H1 (cell line): ENCODE measurements at regions not wholly inside any gene's neighbourhood (a gene's known extent, or its start where the extent isn't known, plus 50 kb on each side); places are given as distances from the start of the nearest gene placed in this dataset.

ENCODE experiments used
- CTCF ChIA-PET: fragments of 300-600 bp; sonication (Branson Sonifier 250); formaldehyde crosslinking; loops from one replicate; lab custom pipeline; 2021; ENCODE audit not compliant: partially characterized antibody; lab: Charles Lee
- POLR2A ChIA-PET: fragments of 300-600 bp; sonication (Branson Sonifier 250); formaldehyde crosslinking; loops from one replicate; lab custom pipeline; 2021; ENCODE audit warnings: inconsistent platforms; ENCODE audit not compliant: partially characterized antibody; lab: Charles Lee
- DNase-seq, 2 experiments: peaks; one replicate each; pipeline versions ENCODE4 v3.0.0 to v3.0.0-alpha.2; 2010 to 2022; ENCODE audit warnings: low spot score in 2 of 2, low read depth in 1 of 2, mixed read lengths in 1 of 2
- FAIRE-seq: peaks from 2 replicates; lab custom pipeline; 2011; peaks lifted over from hg19 to GRCh38; lab: Jason Lieb, UNC
- H2AFZ ChIP-seq: 2 replicates; pipeline ENCODE4 v1.8.1; 2012; ENCODE audit warnings: low read length, inconsistent platforms
- H2AK5ac ChIP-seq: 2 replicates; pipeline ENCODE4 v1.6.1; 2013; ENCODE audit warnings: low read depth, low read length
- H2BK120ac ChIP-seq: replicated peaks from 2 replicates; pipeline ENCODE3; 2013; ENCODE audit warnings: low read depth, low read length, inconsistent platforms
- H2BK12ac ChIP-seq: 2 replicates; pipeline ENCODE4 v1.6.1; 2013; ENCODE audit warnings: low read depth, low read length
- H2BK15ac ChIP-seq: 2 replicates; pipeline ENCODE4 v1.6.1; 2013; ENCODE audit warnings: low read length
- H2BK20ac ChIP-seq: 2 replicates; pipeline ENCODE4 v1.6.1; 2013; ENCODE audit warnings: low read length
- H2BK5ac ChIP-seq: 2 replicates; pipeline ENCODE4 v1.6.1; 2013; ENCODE audit warnings: low read depth, low read length
- H3K14ac ChIP-seq: 2 replicates; pipeline ENCODE4 v1.6.1; 2013; ENCODE audit warnings: inconsistent platforms; ENCODE audit not compliant: insufficient read length
- H3K18ac ChIP-seq: 2 replicates; pipeline ENCODE4 v1.6.1; 2013; ENCODE audit warnings: low read length; ENCODE audit errors: extremely low read depth
- H3K23ac ChIP-seq: 2 replicates; pipeline ENCODE4 v1.6.1; 2013; ENCODE audit warnings: inconsistent platforms; ENCODE audit not compliant: insufficient read length
- H3K23me2 ChIP-seq: 2 replicates; pipeline ENCODE4 v1.6.1; 2013; ENCODE audit warnings: low read depth, low read length
- H3K27ac ChIP-seq: 2 replicates; pipeline ENCODE4 v1.6.1; 2011; ENCODE audit warnings: low read depth, low read length, inconsistent platforms
- H3K27me3 ChIP-seq, 4 experiments: replicated peaks in 1 of 4; 1 replicate in 1 of 4; 2 replicates in 3 of 4; pipeline versions ENCODE4 v1.6.1 to v1.8.1; 2011 to 2013; ENCODE audit warnings: low read length in 3 of 4, mild to moderate bottlenecking in 3 of 4, inconsistent platforms in 2 of 4, mixed read lengths in 2 of 4, moderate library complexity in 1 of 4; ENCODE audit not compliant: control insufficient read depth in 3 of 4, insufficient read depth in 3 of 4; ENCODE audit errors: extremely low read depth in 1 of 4
- H3K36me3 ChIP-seq, 4 experiments: 2 replicates each; pipeline versions ENCODE4 v1.6.1 to v1.8.1; 2011 to 2013; ENCODE audit warnings: mild to moderate bottlenecking in 4 of 4, low read length in 3 of 4, moderate library complexity in 2 of 4, control low read depth in 1 of 4, inconsistent platforms in 1 of 4; ENCODE audit not compliant: insufficient read depth in 4 of 4, control insufficient read depth in 2 of 4
- H3K4ac ChIP-seq: replicated peaks from 2 replicates; pipeline ENCODE3; 2013; ENCODE audit warnings: low read length, low read depth, mixed read lengths, inconsistent platforms; ENCODE audit not compliant: insufficient read length
- H3K4me1 ChIP-seq, 4 experiments: replicated peaks in 1 of 4; 1 replicate in 1 of 4; 2 replicates in 3 of 4; pipeline versions ENCODE4 v1.6.1 to v1.8.1; 2011 to 2013; ENCODE audit warnings: low read length in 3 of 4, inconsistent platforms in 2 of 4, mixed read lengths in 1 of 4; ENCODE audit not compliant: insufficient read depth in 4 of 4, control insufficient read depth in 3 of 4
- H3K4me2 ChIP-seq, 2 experiments: 2 replicates each; pipeline versions ENCODE4 v1.6.1 to v1.8.1; 2011 to 2013; ENCODE audit warnings: low read depth in 2 of 2, low read length in 2 of 2, control low read depth in 1 of 2, inconsistent platforms in 1 of 2, mild to moderate bottlenecking in 1 of 2; ENCODE audit not compliant: insufficient read depth in 1 of 2
- H3K4me3 ChIP-seq, 4 experiments: fragments of 200-600, 300-600 bp in 1 of 4; sonication (generic), shearing (Covaris generic), sonication (Bioruptor Twin) in 1 of 4; 2 replicates each; pipeline versions ENCODE4 v1.5.1 to v1.8.1; 2011 to 2016; ENCODE audit warnings: low read length in 4 of 4, low read depth in 3 of 4, control low read depth in 2 of 4, inconsistent platforms in 2 of 4, mild to moderate bottlenecking in 2 of 4, mixed read lengths in 1 of 4, moderate library complexity in 1 of 4; ENCODE audit not compliant: insufficient read depth in 2 of 4; ENCODE audit errors: extremely low read depth in 1 of 4
- H3K56ac ChIP-seq: replicated peaks from 2 replicates; pipeline ENCODE3; 2013; ENCODE audit warnings: low read depth, mild to moderate bottlenecking, mixed read lengths, low read length, inconsistent platforms; ENCODE audit not compliant: insufficient read length
- H3K79me1 ChIP-seq: 2 replicates; pipeline ENCODE4 v1.6.1; 2013; ENCODE audit warnings: low read depth, low read length, control low read depth
- H3K79me2 ChIP-seq, 2 experiments: 2 replicates each; pipeline versions ENCODE4 v1.6.1 to v1.8.1; 2012 to 2013; ENCODE audit warnings: low read length in 2 of 2, mild to moderate bottlenecking in 2 of 2, inconsistent platforms in 1 of 2; ENCODE audit not compliant: insufficient read depth in 2 of 2, control insufficient read depth in 1 of 2
- H3K9ac ChIP-seq, 4 experiments: replicated peaks in 1 of 4; 1 replicate in 1 of 4; 2 replicates in 3 of 4; pipeline versions ENCODE4 v1.6.1 to v1.8.1; 2011 to 2013; ENCODE audit warnings: low read depth in 3 of 4, low read length in 3 of 4, control low read depth in 2 of 4, mild to moderate bottlenecking in 2 of 4, moderate library complexity in 2 of 4, inconsistent platforms in 1 of 4; ENCODE audit errors: extremely low read depth in 1 of 4
- H3K9me3 ChIP-seq, 2 experiments: 2 replicates each; pipeline versions ENCODE4 v1.6.1 to v1.8.1; 2012 to 2013; ENCODE audit warnings: mild to moderate bottlenecking in 2 of 2, moderate library complexity in 2 of 2, control low read depth in 1 of 2, inconsistent platforms in 1 of 2, low read depth in 1 of 2, low read length in 1 of 2, mixed read lengths in 1 of 2; ENCODE audit not compliant: insufficient read depth in 2 of 2
- H4K20me1 ChIP-seq, 2 experiments: replicated peaks in 1 of 2; 2 replicates each; pipeline versions ENCODE3 to v1.8.1; 2011 to 2013; ENCODE audit warnings: inconsistent platforms in 2 of 2, low read length in 2 of 2, mild to moderate bottlenecking in 1 of 2; ENCODE audit not compliant: insufficient read depth in 2 of 2, control insufficient read depth in 1 of 2
- H4K5ac ChIP-seq: 2 replicates; pipeline ENCODE4 v1.6.1; 2013; ENCODE audit warnings: low read length, low read depth, mixed read lengths, inconsistent platforms; ENCODE audit not compliant: insufficient read length
- H4K8ac ChIP-seq: 2 replicates; pipeline ENCODE4 v1.8.0; 2013; ENCODE audit warnings: mild to moderate bottlenecking, moderate library complexity, low read length, inconsistent platforms; ENCODE audit not compliant: insufficient read depth; ENCODE audit errors: extremely low read depth
- H4K91ac ChIP-seq: replicated peaks from 2 replicates; pipeline ENCODE3; 2013; ENCODE audit warnings: low read length, mixed read lengths, inconsistent platforms; ENCODE audit not compliant: insufficient read length
- CBX5 ChIP-seq: fragments of 300-800, 300-1000 bp; sonication (generic); IDR thresholded peaks from 2 replicates; pipeline ENCODE4 v1.7.1; 2016; ENCODE audit warnings: antibody characterized with exemption, low read length, low read depth
- CREB1 ChIP-seq: IDR thresholded peaks from 2 replicates; pipeline ENCODE4 v1.6.1; 2012; ENCODE audit warnings: inconsistent platforms
- EGR1 ChIP-seq: IDR thresholded peaks from 2 replicates; pipeline ENCODE4 v1.6.1; 2011; ENCODE audit warnings: low read depth, low read length, borderline replicate concordance
- EZH2 ChIP-seq: fragments of 200-600 bp; sonication (generic); IDR thresholded peaks from 2 replicates; pipeline ENCODE4 v1.7.1; 2012; ENCODE audit warnings: low read depth, mild to moderate bottlenecking, moderate library complexity, low read length, inconsistent platforms; ENCODE audit not compliant: severe bottlenecking
- KDM4A ChIP-seq: IDR thresholded peaks from one replicate; pipeline ENCODE4 v1.7.1; 2012; ENCODE audit warnings: low read depth, mild to moderate bottlenecking, moderate library complexity, low read length, inconsistent platforms; ENCODE audit not compliant: severe bottlenecking
- NRF1 ChIP-seq: IDR thresholded peaks from 2 replicates; pipeline ENCODE4 v1.6.1; 2011; ENCODE audit warnings: mild to moderate bottlenecking, low read depth, low read length, improper control_type of control experiment
- SIN3A ChIP-seq, 2 experiments: IDR thresholded peaks in 1 of 2; conservative IDR thresholded peaks in 1 of 2; 2 replicates each; pipeline ENCODE4 v1.6.1; 2011 to 2012; ENCODE audit warnings: low read length in 2 of 2, improper control_type of control experiment in 1 of 2, low read depth in 1 of 2, mild to moderate bottlenecking in 1 of 2
- SIRT6 ChIP-seq: IDR thresholded peaks from one replicate; pipeline ENCODE4 v1.7.1; 2012; ENCODE audit warnings: low read length, inconsistent platforms
- USF2 ChIP-seq: IDR thresholded peaks from 2 replicates; pipeline ENCODE4 v1.6.1; 2011; ENCODE audit warnings: low read length, improper control_type of control experiment
- WGBS, 2 experiments: shearing (Covaris generic) in 1 of 2; methylation state at CpG; one replicate each; pipeline versions ENCODE4 v1.1.6 to v1.1.7; 2013 to 2015; ENCODE audit warnings: low lambda C conversion rate in 2 of 2, mixed read lengths in 2 of 2, inconsistent platforms in 1 of 2, low coverage in 1 of 2, missing lambda C conversion rate in 1 of 2; ENCODE audit not compliant: insufficient replicate concordance in 2 of 2, insufficient coverage in 1 of 2, insufficient read length in 1 of 2; ENCODE audit errors: extremely low coverage in 1 of 2, missing lambda C conversion rate in 1 of 2; 5-methylcytosine and 5-hydroxymethylcytosine counted together
- TF ChIP-seq, protein P1 (sequence below): IDR thresholded peaks from 2 replicates; pipeline ENCODE4 v1.6.1; 2011; ENCODE audit warnings: low read depth, mild to moderate bottlenecking, low read length; ENCODE audit not compliant: insufficient read depth

GRCh38 chr15:67948215-67948614 is 105.9 kb upstream of the PIAS1 start:
- no peak overlapping the region for H3K27ac ChIP-seq
- 96% methylated on average over 2 of the region's 2 CpGs; no CpG with 5 or more reads in 1 of the 2 experiments for WGBS, 2 experiments
- no peak overlapping the region for H2AFZ ChIP-seq
- H2BK15ac ChIP-seq: no peak overlapping the region
- no peak for DNase-seq
- no peak overlapping the region for H4K8ac ChIP-seq
- no peak overlapping the region for H4K5ac ChIP-seq
- H3K9me3 ChIP-seq: no peaks in the 10 kb centered on the region
- H3K36me3 ChIP-seq: no peaks in the 10 kb centered on the region
- no peak overlapping the region for H3K23ac ChIP-seq
- POLR2A ChIA-PET: no interaction called here
- H3K4ac ChIP-seq: no peak overlapping the region
- no peak overlapping the region for H3K9ac ChIP-seq
- no peaks in the 10 kb centered on the region for H3K79me1 ChIP-seq
- H2AK5ac ChIP-seq: no peak overlapping the region
- H3K79me2 ChIP-seq: no peaks in the 10 kb centered on the region
- no peak overlapping the region for H2BK5ac ChIP-seq
- no peak overlapping the region for H2BK20ac ChIP-seq
- no peak overlapping the region for H3K4me2 ChIP-seq
- no peaks in the 10 kb centered on the region for H3K23me2 ChIP-seq
- H4K20me1 ChIP-seq: no peaks in the 10 kb centered on the region
- H3K56ac ChIP-seq: no peak overlapping the region
- H3K4me1 ChIP-seq: peaks cover 6 to 12% (median 8%) of the 10 kb centered on the region in 4 experiments; a peak in 4 of 7 replicates
- no peak for FAIRE-seq
- H2BK12ac ChIP-seq: no peak overlapping the region
- H3K18ac ChIP-seq: no peak overlapping the region
- H3K14ac ChIP-seq: no peak overlapping the region
- H4K91ac ChIP-seq: no peak overlapping the region
- H3K4me3 ChIP-seq: no peak overlapping the region
- no peak overlapping the region for H2BK120ac ChIP-seq
- H3K27me3 ChIP-seq: no peaks in the 10 kb centered on the region
- no peak for TF ChIP-seq SIRT6
- TF ChIP-seq, protein P1, sequence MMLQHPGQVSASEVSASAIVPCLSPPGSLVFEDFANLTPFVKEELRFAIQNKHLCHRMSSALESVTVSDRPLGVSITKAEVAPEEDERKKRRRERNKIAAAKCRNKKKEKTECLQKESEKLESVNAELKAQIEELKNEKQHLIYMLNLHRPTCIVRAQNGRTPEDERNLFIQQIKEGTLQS: no peak
- no peak for TF ChIP-seq NRF1
- TF ChIP-seq EZH2: no peak
- TF ChIP-seq USF2: no peak
- TF ChIP-seq CREB1: no peak
- no peak for TF ChIP-seq CBX5
- no peak for TF ChIP-seq EGR1
- no peak for TF ChIP-seq SIN3A (conservative IDR thresholded peaks at IDR 0.05 in 1 of 2, IDR thresholded peaks at IDR 0.05 in 1 of 2; ENCODE audit: low read depth in 1 of 2, low read length in 2 of 2)
- no peak for TF ChIP-seq KDM4A
- CTCF ChIA-PET: interaction anchor here (0.9 kb wide), 1 partner anchor 42 kb away, joined by 3 read pairs; no protein-coding TSS in a partner anchor
